ENCODE measurements at regions not wholly inside any gene's neighbourhood (a gene's known extent, or its start where the extent isn't known, plus 50 kb on each side); places are given as distances from the start of the nearest gene placed in this dataset.
"Not testable (repeated sequence)": the region's sequence is repeated elsewhere in the genome, so short reads cannot be mapped to it uniquely, and the experiment has no call there.

DNA sequence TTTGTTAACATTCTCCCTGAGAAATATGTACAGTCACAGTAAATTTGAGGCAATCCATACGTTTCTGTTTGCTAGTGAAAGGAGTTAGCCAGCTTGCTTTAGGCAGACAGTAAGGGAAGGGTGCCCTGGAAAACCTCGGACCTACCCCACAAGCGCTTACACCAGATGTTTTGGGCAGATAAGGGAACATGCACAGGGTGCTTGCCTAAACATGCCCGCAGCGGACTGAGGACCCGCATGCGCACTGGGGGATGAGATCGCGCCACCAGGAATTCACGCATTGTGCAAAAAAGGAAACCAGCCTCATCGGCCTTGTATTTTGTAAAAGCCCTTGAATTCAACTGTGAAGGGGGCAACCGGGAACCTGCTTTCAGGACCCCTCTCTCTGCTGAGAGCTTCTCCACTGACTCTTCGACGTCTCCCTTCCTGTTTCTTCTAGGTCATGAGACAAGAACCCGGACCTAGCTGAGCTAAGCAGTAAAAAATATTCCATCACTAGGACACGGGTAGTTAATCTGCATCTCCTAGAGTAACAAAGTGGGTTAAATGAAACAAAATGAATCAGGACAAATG is 1399.2 kb upstream of the ATXN8OS start:
- 52 to 85% methylated on average over 3 to 16 of the region's 16 CpGs for WGBS, 2 donors (ENCODE audit: low coverage in 1 of 2)
- no peaks in the 10 kb centered on the region for H3K27me3 ChIP-seq
- intact Hi-C loops (cut with DNase I; ENCODE audit: low total_unique reads): no loop called here
- TF ChIP-seq, protein P1, sequence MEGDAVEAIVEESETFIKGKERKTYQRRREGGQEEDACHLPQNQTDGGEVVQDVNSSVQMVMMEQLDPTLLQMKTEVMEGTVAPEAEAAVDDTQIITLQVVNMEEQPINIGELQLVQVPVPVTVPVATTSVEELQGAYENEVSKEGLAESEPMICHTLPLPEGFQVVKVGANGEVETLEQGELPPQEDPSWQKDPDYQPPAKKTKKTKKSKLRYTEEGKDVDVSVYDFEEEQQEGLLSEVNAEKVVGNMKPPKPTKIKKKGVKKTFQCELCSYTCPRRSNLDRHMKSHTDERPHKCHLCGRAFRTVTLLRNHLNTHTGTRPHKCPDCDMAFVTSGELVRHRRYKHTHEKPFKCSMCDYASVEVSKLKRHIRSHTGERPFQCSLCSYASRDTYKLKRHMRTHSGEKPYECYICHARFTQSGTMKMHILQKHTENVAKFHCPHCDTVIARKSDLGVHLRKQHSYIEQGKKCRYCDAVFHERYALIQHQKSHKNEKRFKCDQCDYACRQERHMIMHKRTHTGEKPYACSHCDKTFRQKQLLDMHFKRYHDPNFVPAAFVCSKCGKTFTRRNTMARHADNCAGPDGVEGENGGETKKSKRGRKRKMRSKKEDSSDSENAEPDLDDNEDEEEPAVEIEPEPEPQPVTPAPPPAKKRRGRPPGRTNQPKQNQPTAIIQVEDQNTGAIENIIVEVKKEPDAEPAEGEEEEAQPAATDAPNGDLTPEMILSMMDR (IDR thresholded peaks at IDR 0.05): no peak
- no peak for TF ChIP-seq POLR2AphosphoS5 (IDR thresholded peaks at IDR 0.05)
- no peaks in the 10 kb centered on the region for H3K36me3 ChIP-seq
- H3K9me3 ChIP-seq: no peaks in the 10 kb centered on the region
- in situ Hi-C loops (cut with MboI; ENCODE audit: low pct_ligation_motif_present in 1 of 4, low pct_unique_long_range_greater_than_20kb in 1 of 4, low sequenced_read_pairs in 3 of 4): no loop called here
- H3K4me1 ChIP-seq: no peaks in the 10 kb centered on the region
- DNase-seq: no peak
- H3K4me3 ChIP-seq: no peak overlapping the region
- H3K27ac ChIP-seq: no peak overlapping the region

DNA sequence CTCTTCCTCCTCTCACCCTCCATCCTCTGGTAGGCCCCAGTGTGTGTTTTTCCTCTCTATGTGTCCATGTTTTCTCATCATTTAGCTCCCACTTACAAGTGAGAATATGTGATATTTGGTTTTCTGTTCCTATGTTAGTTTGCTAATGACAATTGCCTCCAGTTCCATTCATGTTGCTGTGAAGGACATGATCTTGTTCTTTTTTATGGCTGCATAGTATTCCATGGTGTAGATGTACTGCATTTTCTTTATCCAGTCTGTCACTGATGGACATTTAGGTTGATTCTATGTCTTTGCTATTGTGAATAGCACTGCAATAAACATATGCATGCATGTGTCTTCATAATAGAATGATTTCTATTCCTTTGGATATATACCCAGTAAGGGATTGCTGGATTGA is 1401.6 kb upstream of the ATXN8OS start:
- H3K27ac ChIP-seq; H3K36me3 ChIP-seq; in situ Hi-C loops (cut with MboI; ENCODE audit: low pct_ligation_motif_present in 1 of 4, low pct_unique_long_range_greater_than_20kb in 1 of 4, low sequenced_read_pairs in 3 of 4); H3K27me3 ChIP-seq; H3K9me3 ChIP-seq; H3K4me1 ChIP-seq; intact Hi-C loops (cut with DNase I; ENCODE audit: low total_unique reads); DNase-seq; H3K4me3 ChIP-seq: not testable (repeated sequence)

DNA sequence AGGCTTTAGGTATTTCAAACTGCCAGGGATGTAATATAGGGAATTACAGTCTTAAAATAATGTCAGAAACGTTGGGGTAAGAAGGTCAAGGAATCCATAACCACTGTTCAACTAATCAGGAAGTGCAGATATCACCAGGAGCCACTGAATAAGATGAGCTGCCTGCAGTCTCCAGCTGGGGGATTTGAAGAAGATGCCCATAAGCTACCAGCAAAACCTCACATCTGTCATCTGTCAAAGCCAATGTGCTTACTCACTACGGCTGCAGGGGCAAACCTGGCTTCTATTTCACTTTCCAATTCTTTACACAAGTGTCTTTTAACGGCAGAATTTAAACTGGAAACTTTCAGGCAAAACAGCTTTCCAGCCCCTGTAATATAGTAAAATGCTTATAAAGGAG is 1410.1 kb upstream of the ATXN8OS start:
- no peaks in the 10 kb centered on the region for H3K4me1 ChIP-seq
- 20 to 23% methylated on average over 3 of the region's 3 CpGs for WGBS, 2 donors (ENCODE audit: low coverage in 1 of 2)
- H3K4me3 ChIP-seq: no peak overlapping the region
- H3K36me3 ChIP-seq: no peaks in the 10 kb centered on the region
- H3K27me3 ChIP-seq: no peaks in the 10 kb centered on the region
- intact Hi-C loops (cut with DNase I; ENCODE audit: low total_unique reads) (no loop called here), in situ Hi-C loops (cut with MboI; ENCODE audit: low pct_ligation_motif_present in 1 of 4, low pct_unique_long_range_greater_than_20kb in 1 of 4, low sequenced_read_pairs in 3 of 4) (no loop called here)
- H3K27ac ChIP-seq: no peak overlapping the region
- no peaks in the 10 kb centered on the region for H3K9me3 ChIP-seq
- DNase-seq: no peak
- TF ChIP-seq, protein P1 (IDR thresholded peaks at IDR 0.05): no peak
- no peak for TF ChIP-seq POLR2A (IDR thresholded peaks at IDR 0.05)
- TF ChIP-seq EP300 (IDR thresholded peaks at IDR 0.05; ENCODE audit: low read depth): no peak
- TF ChIP-seq POLR2AphosphoS5 (IDR thresholded peaks at IDR 0.05): no peak

DNA sequence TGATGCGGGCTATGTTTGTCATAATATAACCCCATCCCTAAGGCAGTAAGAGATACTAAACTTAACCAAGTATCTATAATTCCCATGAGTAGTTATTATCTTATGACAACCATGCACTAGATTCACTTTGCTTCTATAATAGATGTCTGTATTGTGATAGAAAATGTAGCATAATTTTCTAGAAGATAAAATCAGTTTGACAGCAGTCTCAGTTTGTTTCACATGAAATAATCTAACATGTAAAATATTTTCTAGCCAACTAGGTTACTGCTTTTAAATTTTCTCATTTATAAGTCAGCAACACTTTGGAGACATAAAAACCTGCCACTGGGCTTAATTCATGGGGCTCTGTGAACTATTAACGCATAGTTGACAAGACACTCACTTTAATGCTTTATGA is 1410.7 kb upstream of the ATXN8OS start:
- Histone ChIP-seq H3K27me3 (no peaks in the 10 kb centered on the region), H3K27ac (no peak overlapping the region), H3K4me3 (no peak overlapping the region), H3K4me1 (no peaks in the 10 kb centered on the region), H3K9me3 (no peaks in the 10 kb centered on the region), H3K36me3 (no peaks in the 10 kb centered on the region)
- WGBS, 2 donors (ENCODE audit: low coverage in 1 of 2): 74 to 91% methylated on average over 2 of the region's 2 CpGs
- in situ Hi-C loops (cut with MboI; ENCODE audit: low pct_ligation_motif_present in 1 of 4, low pct_unique_long_range_greater_than_20kb in 1 of 4, low sequenced_read_pairs in 3 of 4): no loop called here
- no peak for DNase-seq
- TF ChIP-seq POLR2A (IDR thresholded peaks at IDR 0.05) (no peak), EP300 (IDR thresholded peaks at IDR 0.05; ENCODE audit: low read depth) (no peak), POLR2AphosphoS5 (IDR thresholded peaks at IDR 0.05) (no peak)
- TF ChIP-seq, protein P1 (IDR thresholded peaks at IDR 0.05): no peak
- intact Hi-C loops (cut with DNase I; ENCODE audit: low total_unique reads): no loop called here

GRCh38 chr13:68692049-68692448 is 1415.6 kb upstream of the ATXN8OS start:
- in situ Hi-C loops (cut with MboI; ENCODE audit: low pct_ligation_motif_present in 1 of 4, low pct_unique_long_range_greater_than_20kb in 1 of 4, low sequenced_read_pairs in 3 of 4): no loop called here
- no peaks in the 10 kb centered on the region for H3K27me3 ChIP-seq
- H3K4me3 ChIP-seq: no peak overlapping the region
- H3K36me3 ChIP-seq: no peaks in the 10 kb centered on the region
- TF ChIP-seq POLR2AphosphoS5 (IDR thresholded peaks at IDR 0.05) (no peak), POLR2A (IDR thresholded peaks at IDR 0.05) (no peak)
- no peak overlapping the region for H3K27ac ChIP-seq
- no peaks in the 10 kb centered on the region for H3K4me1 ChIP-seq
- no peak for DNase-seq
- intact Hi-C loops (cut with DNase I; ENCODE audit: low total_unique reads): loop anchor here (5.0 kb wide), 1 partner anchor 790 kb away; no protein-coding TSS in a partner anchor
- H3K9me3 ChIP-seq: no peaks in the 10 kb centered on the region
- WGBS, 2 donors (ENCODE audit: low coverage in 1 of 2): 89 to 93% methylated on average over 1 of the region's 1 CpG

Measured in transverse colon (tissue), 4 donors.